Erythroblast (primary cell): ENCODE measurements at regions not wholly inside any gene's neighbourhood (a gene's known extent, or its start where the extent isn't known, plus 50 kb on each side); places are given as distances from the start of the nearest gene placed in this dataset.

Experiments
- GATA1 ChIP-seq: IDR thresholded peaks from 2 replicates; pipeline ENCODE4 v1.6.1; 2011; ENCODE audit warnings: low read depth, mild to moderate bottlenecking, control low read depth, low read length, moderate library complexity
- POLR2A ChIP-seq: IDR thresholded peaks from 2 replicates; pipeline ENCODE4 v1.6.1; 2011; ENCODE audit warnings: mild to moderate bottlenecking, low read length

- TF ChIP-seq POLR2A, result no peak
- TF ChIP-seq GATA1, result no peak
Observed at GRCh38 chr20:52738081-52738480, 234.1 kb upstream of the TSHZ2 start.
